Thyroid gland (tissue), 4 donors: ENCODE measurements at regions not wholly inside any gene's neighbourhood (a gene's known extent, or its start where the extent isn't known, plus 50 kb on each side); places are given as distances from the start of the nearest gene placed in this dataset.

Experiments used
- DNase-seq, 2 donors: peaks; one replicate each; pipeline ENCODE4 v3.0.0-alpha.2; 2019
- H3K27ac ChIP-seq, 3 donors: fragments of 200-600 bp; sonication (generic); 1 replicate in 2 of 3; 2 replicates in 1 of 3; pipeline ENCODE4 v1.5.1; 2016 to 2019; ENCODE audit warnings: mild to moderate bottlenecking in 1 of 3, moderate library complexity in 1 of 3
- H3K27me3 ChIP-seq: fragments of 200-600 bp; sonication (generic); one replicate; pipeline ENCODE4 v1.5.1; 2019
- H3K36me3 ChIP-seq, 2 donors: fragments of 200-600 bp; sonication (generic); one replicate each; pipeline ENCODE4 v1.5.1; 2016 to 2019
- H3K4me1 ChIP-seq, 2 donors: fragments of 200-600 bp; sonication (generic); one replicate each; pipeline ENCODE4 v1.5.1; 2017 to 2019
- H3K4me3 ChIP-seq, 3 donors: fragments of 200-600 bp; sonication (generic); replicated peaks in 1 of 3; 1 replicate in 2 of 3; 2 replicates in 1 of 3; pipeline ENCODE4 v1.5.1; 2016; ENCODE audit warnings: mild to moderate bottlenecking in 1 of 3
- H3K9me3 ChIP-seq: fragments of 200-600 bp; sonication (generic); one replicate; pipeline ENCODE4 v1.5.1; 2017
- POLR2A ChIP-seq, 2 donors: fragments of 450-650 bp; IDR thresholded peaks; one replicate each; pipeline ENCODE4 v1.6.1; 2017; ENCODE audit warnings: antibody characterized with exemption in 2 of 2, mild to moderate bottlenecking in 2 of 2, moderate library complexity in 1 of 2
- WGBS, 2 donors: methylation state at CpG; one replicate each; pipeline ENCODE4 v1.1.5; 2017; 5-methylcytosine and 5-hydroxymethylcytosine counted together
- intact Hi-C: fragments of 100-400 bp; cut with DNase I; formaldehyde crosslinking; loops from one replicate; pipeline ENCODE4 v1.15.1; 2023
- TF ChIP-seq, protein P1 (sequence below), 6 experiments: fragments of 200-600 bp in 3 of 6; fragments of 450-650 bp in 3 of 6; sonication (generic) in 3 of 6; IDR thresholded peaks; one replicate each; pipeline ENCODE4 v1.5.1; 2016 to 2019; ENCODE audit warnings: antibody characterized with exemption in 6 of 6, mild to moderate bottlenecking in 2 of 6, inconsistent platforms in 1 of 6, moderate library complexity in 1 of 6

DNA sequence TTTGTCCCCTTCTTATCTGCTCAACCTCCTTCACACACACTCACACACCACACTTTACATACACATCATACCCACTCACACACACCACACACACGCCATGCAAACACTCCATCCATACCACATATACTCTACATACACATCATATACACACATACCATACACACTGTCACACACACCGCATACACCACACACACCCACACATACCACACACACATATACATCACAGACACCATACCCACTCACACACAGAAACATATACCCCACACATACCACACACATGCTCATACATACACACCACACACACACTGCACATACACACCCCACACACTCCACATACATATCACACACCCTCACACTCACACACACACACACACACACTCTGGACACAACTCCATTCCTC, 54.3 kb upstream of the ACP3 start:
- TF ChIP-seq, protein P1, sequence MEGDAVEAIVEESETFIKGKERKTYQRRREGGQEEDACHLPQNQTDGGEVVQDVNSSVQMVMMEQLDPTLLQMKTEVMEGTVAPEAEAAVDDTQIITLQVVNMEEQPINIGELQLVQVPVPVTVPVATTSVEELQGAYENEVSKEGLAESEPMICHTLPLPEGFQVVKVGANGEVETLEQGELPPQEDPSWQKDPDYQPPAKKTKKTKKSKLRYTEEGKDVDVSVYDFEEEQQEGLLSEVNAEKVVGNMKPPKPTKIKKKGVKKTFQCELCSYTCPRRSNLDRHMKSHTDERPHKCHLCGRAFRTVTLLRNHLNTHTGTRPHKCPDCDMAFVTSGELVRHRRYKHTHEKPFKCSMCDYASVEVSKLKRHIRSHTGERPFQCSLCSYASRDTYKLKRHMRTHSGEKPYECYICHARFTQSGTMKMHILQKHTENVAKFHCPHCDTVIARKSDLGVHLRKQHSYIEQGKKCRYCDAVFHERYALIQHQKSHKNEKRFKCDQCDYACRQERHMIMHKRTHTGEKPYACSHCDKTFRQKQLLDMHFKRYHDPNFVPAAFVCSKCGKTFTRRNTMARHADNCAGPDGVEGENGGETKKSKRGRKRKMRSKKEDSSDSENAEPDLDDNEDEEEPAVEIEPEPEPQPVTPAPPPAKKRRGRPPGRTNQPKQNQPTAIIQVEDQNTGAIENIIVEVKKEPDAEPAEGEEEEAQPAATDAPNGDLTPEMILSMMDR (IDR thresholded peaks at IDR 0.05), result no peak
- no peak for TF ChIP-seq POLR2A (IDR thresholded peaks at IDR 0.05)
- intact Hi-C loops, result no loop called here
- DNase-seq, result no peak
- WGBS, 2 donors, result 97 to 99% methylated on average over 2 of the region's 2 CpGs
- Histone ChIP-seq H3K27me3 (no peaks in the 10 kb centered on the region), H3K27ac (no peak overlapping the region), H3K9me3 (no peaks in the 10 kb centered on the region), H3K36me3 (no peaks in the 10 kb centered on the region), H3K4me3 (no peak overlapping the region), H3K4me1 (peaks cover 18 to 23% of the 10 kb centered on the region in 2 donors)

GRCh38 chr3:132265028-132265427, 52.2 kb upstream of the ACP3 start:
- H3K4me3 ChIP-seq, result no peak overlapping the region
- no peaks in the 10 kb centered on the region for H3K36me3 ChIP-seq
- peak overlapping the region; percentile 76 to 82 (median 76) for H3K27ac ChIP-seq
- intact Hi-C loops, result no loop called here
- H3K9me3 ChIP-seq, result no peaks in the 10 kb centered on the region
- peak in 1 of 2 donors; percentile 33 for DNase-seq
- TF ChIP-seq, protein P1 (IDR thresholded peaks at IDR 0.05), result no peak
- no peak for TF ChIP-seq POLR2A (IDR thresholded peaks at IDR 0.05)
- H3K27me3 ChIP-seq, result no peaks in the 10 kb centered on the region
- H3K4me1 ChIP-seq, result peaks cover 18 to 23% of the 10 kb centered on the region in 2 donors

- no peaks in the 10 kb centered on the region for H3K9me3 ChIP-seq
- peaks cover 18 to 23% of the 10 kb centered on the region in 2 donors for H3K4me1 ChIP-seq
- no peaks in the 10 kb centered on the region for H3K27me3 ChIP-seq
- TF ChIP-seq POLR2A (IDR thresholded peaks at IDR 0.05), result peak in 1 of 2 donors; percentile 48
- TF ChIP-seq, protein P1 (IDR thresholded peaks at IDR 0.05), result no peak
- peak overlapping the region; percentile 76 to 82 (median 76) for H3K27ac ChIP-seq
- H3K36me3 ChIP-seq, result no peaks in the 10 kb centered on the region
- peak; percentile 77 to 79 for DNase-seq
- H3K4me3 ChIP-seq, result no peak overlapping the region
- intact Hi-C loops, result no loop called here
- WGBS, 2 donors, result 17 to 32% methylated on average over 3 of the region's 3 CpGs
These were observed 51.7 kb upstream of the ACP3 start for GRCh38 chr3:132265488-132265887.

DNA sequence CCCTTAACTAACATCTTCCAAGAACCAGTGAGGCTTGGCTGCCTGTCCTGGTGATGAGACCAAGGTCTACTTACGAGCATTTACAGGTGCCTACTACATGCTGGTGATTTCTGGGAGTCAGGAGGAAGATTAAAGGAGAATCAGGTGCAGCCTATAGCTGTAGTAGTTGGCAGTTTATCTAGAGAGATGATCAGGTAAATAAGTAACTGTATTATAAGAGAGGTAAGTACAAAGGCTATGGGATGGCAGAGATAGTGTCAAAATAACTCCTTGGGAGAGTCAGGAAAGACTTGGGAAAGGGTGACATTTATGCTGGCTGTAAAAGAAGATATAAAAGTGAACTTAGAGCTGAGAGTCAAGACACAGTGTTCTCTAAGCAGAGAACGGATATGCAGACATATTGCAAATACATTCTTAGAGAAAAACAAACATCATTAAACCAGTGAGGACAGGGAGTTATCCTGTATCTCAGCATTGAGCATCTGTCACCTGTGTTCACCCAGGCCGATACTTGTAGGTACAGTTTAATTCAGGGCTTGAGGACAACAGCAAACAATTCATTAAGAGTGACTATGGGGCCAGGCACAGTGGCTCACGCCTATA, 49.7 kb upstream of the ACP3 start:
- Histone ChIP-seq H3K36me3 (no peaks in the 10 kb centered on the region), H3K27me3 (no peaks in the 10 kb centered on the region), H3K27ac (no peak overlapping the region), H3K4me3 (no peak overlapping the region), H3K4me1 (peaks cover 19 to 23% of the 10 kb centered on the region in 2 donors), H3K9me3 (no peaks in the 10 kb centered on the region)
- intact Hi-C loops, result no loop called here
- WGBS, 2 donors, result 93 to 95% methylated on average over 4 of the region's 4 CpGs
- DNase-seq, result no peak
- TF ChIP-seq, protein P1 (IDR thresholded peaks at IDR 0.05), result no peak
- TF ChIP-seq POLR2A (IDR thresholded peaks at IDR 0.05), result no peak
